Neural progenitor cell (in vitro differentiated cells): ENCODE measurements at regions not wholly inside any gene's neighbourhood (a gene's known extent, or its start where the extent isn't known, plus 50 kb on each side); places are given as distances from the start of the nearest gene placed in this dataset.

Source experiments
- DNase-seq: peaks from one replicate; pipeline ENCODE4 v3.0.0-alpha.2; 2016; ENCODE audit warnings: low spot score
- H2AFZ ChIP-seq: fragments of 200-600 bp; sonication (generic); replicated peaks from 2 replicates; pipeline ENCODE4 v1.6.1; 2016; ENCODE audit warnings: antibody characterized with exemption
- H3F3A ChIP-seq: fragments of 200-600 bp; sonication (generic); 2 replicates; pipeline ENCODE4 v1.6.1; 2016; ENCODE audit warnings: antibody characterized with exemption, low read depth
- H3K27ac ChIP-seq: fragments of 200-600 bp; sonication (generic); 2 replicates; pipeline ENCODE4 v1.5.1; 2016; ENCODE audit warnings: mild to moderate bottlenecking
- H3K27me3 ChIP-seq: fragments of 200-600 bp; sonication (generic); 2 replicates; pipeline ENCODE4 v1.6.1; 2016; ENCODE audit warnings: mild to moderate bottlenecking, moderate library complexity
- H3K36me3 ChIP-seq: fragments of 200-600 bp; sonication (generic); 2 replicates; pipeline ENCODE4 v1.5.1; 2016
- H3K4me1 ChIP-seq: fragments of 200-600 bp; sonication (generic); 2 replicates; pipeline ENCODE4 v1.6.1; 2016; ENCODE audit warnings: mixed run types
- H3K4me2 ChIP-seq: fragments of 200-600 bp; sonication (generic); 2 replicates; pipeline ENCODE4 v1.6.1; 2016
- H3K4me3 ChIP-seq: fragments of 200-600 bp; sonication (generic); 2 replicates; pipeline ENCODE4 v1.5.1; 2016
- H3K79me2 ChIP-seq: fragments of 200-600 bp; sonication (generic); 2 replicates; pipeline ENCODE4 v1.6.1; 2016; ENCODE audit warnings: low read depth
- H3K9ac ChIP-seq: fragments of 200-600 bp; sonication (generic); 2 replicates; pipeline ENCODE4 v1.6.1; 2016
- H3K9me3 ChIP-seq: fragments of 200-600 bp; sonication (generic); 2 replicates; pipeline ENCODE4 v1.5.1; 2016; ENCODE audit warnings: low read depth
- H4K20me1 ChIP-seq: fragments of 200-600 bp; sonication (generic); 2 replicates; pipeline ENCODE4 v1.6.1; 2016; ENCODE audit warnings: low read depth
- H3K27ac Mint-ChIP-seq: 3 replicates; pipeline ENCODE4 v1.8.0; 2021; ENCODE audit warnings: mixed read lengths
- H3K27me3 Mint-ChIP-seq: 2 replicates; pipeline ENCODE4 v1.8.0; 2022; ENCODE audit warnings: low read depth, mild to moderate bottlenecking, inconsistent platforms, moderate library complexity, mixed read lengths; ENCODE audit not compliant: insufficient read depth
- H3K36me3 Mint-ChIP-seq: 3 replicates; pipeline ENCODE4 v1.8.0; 2021; ENCODE audit warnings: mixed read lengths
- H3K4me1 Mint-ChIP-seq: 3 replicates; pipeline ENCODE4 v1.8.0; 2021; ENCODE audit warnings: mixed read lengths
- H3K4me3 Mint-ChIP-seq: 3 replicates; pipeline ENCODE4 v1.8.0; 2021; ENCODE audit warnings: mild to moderate bottlenecking, moderate library complexity, mixed read lengths
- H3K9me3 Mint-ChIP-seq: 3 replicates; pipeline ENCODE4 v1.8.0; 2020; ENCODE audit warnings: mixed read lengths
- CTCF ChIP-seq: fragments of 200-600 bp; sonication (generic); IDR thresholded peaks from 2 replicates; pipeline ENCODE4 v1.5.1; 2017; ENCODE audit warnings: antibody characterized with exemption, mild to moderate bottlenecking
- EZH2 ChIP-seq: fragments of 200-600 bp; sonication (generic); IDR thresholded peaks from 2 replicates; pipeline ENCODE4 v1.6.1; 2017; ENCODE audit warnings: antibody characterized with exemption, mild to moderate bottlenecking, moderate library complexity
- EZH2phosphoT487 ChIP-seq: fragments of 200-600 bp; sonication (generic); IDR thresholded peaks from 2 replicates; pipeline ENCODE4 v1.6.1; 2017; ENCODE audit warnings: antibody characterized with exemption

DNA sequence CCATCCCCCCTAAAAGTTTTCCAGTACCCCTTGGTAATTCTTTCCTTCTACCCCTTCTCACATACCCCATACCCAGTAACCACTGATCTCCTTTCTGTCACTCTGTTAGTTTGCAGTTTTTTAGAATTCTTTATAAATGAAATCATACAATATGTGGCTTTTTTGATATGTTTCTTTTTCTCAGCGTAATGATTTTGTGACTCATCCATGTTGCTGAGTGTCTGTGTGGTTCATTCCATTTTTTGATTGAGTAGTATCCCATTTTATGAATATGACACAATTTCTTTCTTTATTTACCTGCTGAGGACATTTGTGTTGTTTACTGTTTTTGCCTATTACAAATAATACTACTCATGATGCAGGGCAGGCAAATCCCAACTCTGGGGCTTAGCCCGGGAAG lies 1605.3 kb downstream of the BRINP3 start:
- H3K36me3 ChIP-seq = no peaks in the 10 kb centered on the region
- no peak overlapping the region for H3K9ac ChIP-seq
- H3K27ac Mint-ChIP-seq = no peak overlapping the region
- peaks cover 2% of the 10 kb centered on the region for H3K27me3 Mint-ChIP-seq
- no peaks in the 10 kb centered on the region for H3K9me3 Mint-ChIP-seq
- H3K4me3 ChIP-seq = no peak overlapping the region
- H3F3A ChIP-seq = no peaks in the 10 kb centered on the region
- no peaks in the 10 kb centered on the region for H4K20me1 ChIP-seq
- H3K79me2 ChIP-seq = no peaks in the 10 kb centered on the region
- H3K9me3 ChIP-seq = no peaks in the 10 kb centered on the region
- no peaks in the 10 kb centered on the region for H3K27me3 ChIP-seq
- no peak overlapping the region for H2AFZ ChIP-seq
- no peak overlapping the region for H3K27ac ChIP-seq
- H3K4me2 ChIP-seq = no peak overlapping the region
- DNase-seq = no peak
- no peak overlapping the region for H3K4me3 Mint-ChIP-seq
- no peak for TF ChIP-seq EZH2
- no peak for TF ChIP-seq CTCF
- no peak for TF ChIP-seq EZH2phosphoT487
- no peaks in the 10 kb centered on the region for H3K36me3 Mint-ChIP-seq
- no peaks in the 10 kb centered on the region for H3K4me1 Mint-ChIP-seq
- H3K4me1 ChIP-seq = no peaks in the 10 kb centered on the region

- H3K9me3 Mint-ChIP-seq = no peaks in the 10 kb centered on the region
- H3K27me3 ChIP-seq = no peaks in the 10 kb centered on the region
- H3K27ac ChIP-seq = no peak overlapping the region
- H3K9ac ChIP-seq = no peak overlapping the region
- H4K20me1 ChIP-seq = no peaks in the 10 kb centered on the region
- no peak overlapping the region for H3K4me2 ChIP-seq
- no peaks in the 10 kb centered on the region for H3F3A ChIP-seq
- H3K4me3 Mint-ChIP-seq = no peak overlapping the region
- no peaks in the 10 kb centered on the region for H3K79me2 ChIP-seq
- H2AFZ ChIP-seq = no peak overlapping the region
- H3K36me3 Mint-ChIP-seq = no peaks in the 10 kb centered on the region
- no peaks in the 10 kb centered on the region for H3K4me1 Mint-ChIP-seq
- H3K27me3 Mint-ChIP-seq = peaks cover 2% of the 10 kb centered on the region
- no peaks in the 10 kb centered on the region for H3K9me3 ChIP-seq
- no peaks in the 10 kb centered on the region for H3K36me3 ChIP-seq
- no peak for DNase-seq
- TF ChIP-seq CTCF = no peak
- no peak for TF ChIP-seq EZH2
- TF ChIP-seq EZH2phosphoT487 = no peak
- no peak overlapping the region for H3K27ac Mint-ChIP-seq
- H3K4me1 ChIP-seq = no peaks in the 10 kb centered on the region
- no peak overlapping the region for H3K4me3 ChIP-seq
These were observed 1600.0 kb downstream of the BRINP3 start for GRCh38 chr1:188877668-188878067.

GRCh38 chr1:188888386-188888785 lies 1589.3 kb downstream of the BRINP3 start:
- Mint-ChIP-seq H3K4me3 (no peak overlapping the region), H3K27ac (no peak overlapping the region), H3K36me3 (no peaks in the 10 kb centered on the region), H3K9me3 (no peaks in the 10 kb centered on the region), H3K4me1 (no peaks in the 10 kb centered on the region), H3K27me3 (no peaks in the 10 kb centered on the region)
- Histone ChIP-seq H3K4me1 (no peaks in the 10 kb centered on the region), H4K20me1 (no peaks in the 10 kb centered on the region), H3F3A (no peaks in the 10 kb centered on the region), H3K79me2 (no peaks in the 10 kb centered on the region), H3K36me3 (no peaks in the 10 kb centered on the region), H3K4me3 (no peak overlapping the region), H2AFZ (no peak overlapping the region), H3K27me3 (no peaks in the 10 kb centered on the region), H3K9ac (no peak overlapping the region), H3K4me2 (no peak overlapping the region), H3K9me3 (no peaks in the 10 kb centered on the region), H3K27ac (no peak overlapping the region)
- TF ChIP-seq EZH2 (no peak), EZH2phosphoT487 (no peak), CTCF (no peak)
- no peak for DNase-seq

- Histone ChIP-seq H3K36me3 (no peaks in the 10 kb centered on the region), H4K20me1 (no peaks in the 10 kb centered on the region), H3K4me1 (no peaks in the 10 kb centered on the region), H3K27ac (no peak overlapping the region), H3K79me2 (no peaks in the 10 kb centered on the region), H3K9me3 (no peaks in the 10 kb centered on the region), H3K9ac (no peak overlapping the region), H2AFZ (no peak overlapping the region), H3K4me3 (no peak overlapping the region), H3F3A (no peaks in the 10 kb centered on the region), H3K4me2 (no peak overlapping the region), H3K27me3 (no peaks in the 10 kb centered on the region)
- Mint-ChIP-seq H3K4me1 (no peaks in the 10 kb centered on the region), H3K9me3 (no peaks in the 10 kb centered on the region), H3K27me3 (no peaks in the 10 kb centered on the region), H3K4me3 (no peak overlapping the region), H3K36me3 (no peaks in the 10 kb centered on the region), H3K27ac (no peak overlapping the region)
- DNase-seq = no peak
- TF ChIP-seq EZH2phosphoT487 = no peak
- TF ChIP-seq CTCF = no peak
- no peak for TF ChIP-seq EZH2
These were observed 1588.5 kb downstream of the BRINP3 start for GRCh38 chr1:188889166-188889565.
